ENCODE measurements at regions not wholly inside any gene's neighbourhood (a gene's known extent, or its start where the extent isn't known, plus 50 kb on each side); places are given as distances from the start of the nearest gene placed in this dataset.

GRCh38 chr9:12178634-12179033, 514.6 kb upstream of the TYRP1 start:
- Histone ChIP-seq H3K9me2 (ENCODE audit: insufficient read depth, low read length) (no peaks in the 10 kb centered on the region), H3K4me2 (ENCODE audit: low read length) (no peak overlapping the region), H3K4me1 (ENCODE audit: insufficient read depth, low read length, poor library complexity, severe bottlenecking) (no peaks in the 10 kb centered on the region), H3K36me3 (ENCODE audit: insufficient read depth, low read length) (no peaks in the 10 kb centered on the region), H3K27ac (ENCODE audit: low read depth, low read length, poor library complexity, severe bottlenecking) (no peak overlapping the region), H2AFZ (ENCODE audit: low read length) (no peak overlapping the region), H3K4me3 (ENCODE audit: low read depth, low read length, poor library complexity, severe bottlenecking) (no peak overlapping the region), H3K9me3 (ENCODE audit: low read length) (no peaks in the 10 kb centered on the region), H3K79me2 (ENCODE audit: insufficient read depth, low read depth, low read length) (no peaks in the 10 kb centered on the region), H4K20me1 (ENCODE audit: insufficient read depth, low read length) (no peaks in the 10 kb centered on the region)
- BruUV-seq (replicated peaks): no TSS peak
- no peak for TF ChIP-seq EZH2phosphoT487 (IDR thresholded peaks at IDR 0.05; ENCODE audit: borderline replicate concordance, low read depth, low read length)
- no peak for DNase-seq (ENCODE audit: low spot score)
- POLR2A ChIA-PET: no interaction called here
- intact Hi-C loops (cut with micrococcal nuclease; ENCODE audit: unreplicated experiment): loop anchor here (5.0 kb wide), 1 partner anchor 49 kb away; no protein-coding TSS in a partner anchor
- CTCF ChIA-PET (ENCODE audit: unreplicated experiment): no interaction called here

GRCh38 chr9:12182806-12183205, 510.4 kb upstream of the TYRP1 start:
- H4K20me1 ChIP-seq (ENCODE audit: insufficient read depth, low read length): no peaks in the 10 kb centered on the region
- H3K4me3 ChIP-seq (ENCODE audit: low read depth, low read length, poor library complexity, severe bottlenecking): no peak overlapping the region
- CTCF ChIA-PET (ENCODE audit: unreplicated experiment): no interaction called here
- no peaks in the 10 kb centered on the region for H3K9me2 ChIP-seq (ENCODE audit: insufficient read depth, low read length)
- POLR2A ChIA-PET: no interaction called here
- H3K36me3 ChIP-seq (ENCODE audit: insufficient read depth, low read length): no peaks in the 10 kb centered on the region
- no peaks in the 10 kb centered on the region for H3K79me2 ChIP-seq (ENCODE audit: insufficient read depth, low read depth, low read length)
- no peak for DNase-seq (ENCODE audit: low spot score)
- no peaks in the 10 kb centered on the region for H3K9me3 ChIP-seq (ENCODE audit: low read length)
- BruUV-seq (replicated peaks): no TSS peak
- no peak overlapping the region for H3K4me2 ChIP-seq (ENCODE audit: low read length)
- TF ChIP-seq, protein P1, sequence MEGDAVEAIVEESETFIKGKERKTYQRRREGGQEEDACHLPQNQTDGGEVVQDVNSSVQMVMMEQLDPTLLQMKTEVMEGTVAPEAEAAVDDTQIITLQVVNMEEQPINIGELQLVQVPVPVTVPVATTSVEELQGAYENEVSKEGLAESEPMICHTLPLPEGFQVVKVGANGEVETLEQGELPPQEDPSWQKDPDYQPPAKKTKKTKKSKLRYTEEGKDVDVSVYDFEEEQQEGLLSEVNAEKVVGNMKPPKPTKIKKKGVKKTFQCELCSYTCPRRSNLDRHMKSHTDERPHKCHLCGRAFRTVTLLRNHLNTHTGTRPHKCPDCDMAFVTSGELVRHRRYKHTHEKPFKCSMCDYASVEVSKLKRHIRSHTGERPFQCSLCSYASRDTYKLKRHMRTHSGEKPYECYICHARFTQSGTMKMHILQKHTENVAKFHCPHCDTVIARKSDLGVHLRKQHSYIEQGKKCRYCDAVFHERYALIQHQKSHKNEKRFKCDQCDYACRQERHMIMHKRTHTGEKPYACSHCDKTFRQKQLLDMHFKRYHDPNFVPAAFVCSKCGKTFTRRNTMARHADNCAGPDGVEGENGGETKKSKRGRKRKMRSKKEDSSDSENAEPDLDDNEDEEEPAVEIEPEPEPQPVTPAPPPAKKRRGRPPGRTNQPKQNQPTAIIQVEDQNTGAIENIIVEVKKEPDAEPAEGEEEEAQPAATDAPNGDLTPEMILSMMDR (conservative IDR thresholded peaks at IDR 0.05; ENCODE audit: low read length): no peak
- no peak for TF ChIP-seq EZH2phosphoT487 (IDR thresholded peaks at IDR 0.05; ENCODE audit: borderline replicate concordance, low read depth, low read length)
- intact Hi-C loops (cut with micrococcal nuclease; ENCODE audit: unreplicated experiment): no loop called here
- H3K27ac ChIP-seq (ENCODE audit: low read depth, low read length, poor library complexity, severe bottlenecking): no peak overlapping the region
- H2AFZ ChIP-seq (ENCODE audit: low read length): no peak overlapping the region
- H3K4me1 ChIP-seq (ENCODE audit: insufficient read depth, low read length, poor library complexity, severe bottlenecking): no peaks in the 10 kb centered on the region

DNA sequence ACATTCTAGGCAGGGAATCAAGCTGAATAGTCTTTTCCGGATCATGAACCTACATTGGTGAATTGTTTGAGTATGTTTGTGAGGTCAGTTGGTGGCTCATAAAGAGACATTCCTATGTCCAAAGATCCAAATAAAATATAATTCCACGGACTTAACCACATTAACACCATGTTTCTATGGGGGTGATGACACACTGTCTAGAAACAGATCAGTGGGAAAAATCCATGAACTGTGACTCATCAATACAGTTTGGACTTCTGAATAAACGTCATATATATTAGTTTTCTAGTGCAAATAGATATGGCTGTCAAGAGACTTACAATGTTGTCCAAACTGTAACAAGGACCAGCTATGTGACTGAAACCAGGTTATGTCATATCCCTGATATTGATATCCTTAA, 509.9 kb upstream of the TYRP1 start:
- no peak overlapping the region for H3K27ac ChIP-seq (ENCODE audit: low read depth, low read length, poor library complexity, severe bottlenecking)
- no TSS peak for BruUV-seq (replicated peaks)

More for the DNA sequence above, 509.9 kb upstream of the TYRP1 start:
- no peak for DNase-seq (ENCODE audit: low spot score)
- no peaks in the 10 kb centered on the region for H3K36me3 ChIP-seq (ENCODE audit: insufficient read depth, low read length)
- H3K9me2 ChIP-seq (ENCODE audit: insufficient read depth, low read length): no peaks in the 10 kb centered on the region
- H3K4me2 ChIP-seq (ENCODE audit: low read length): no peak overlapping the region
- H3K9me3 ChIP-seq (ENCODE audit: low read length): no peaks in the 10 kb centered on the region
- ChIA-PET POLR2A (no interaction called here), CTCF (ENCODE audit: unreplicated experiment) (no interaction called here)
- TF ChIP-seq, protein P1 (conservative IDR thresholded peaks at IDR 0.05; ENCODE audit: low read length): no peak
- TF ChIP-seq EZH2phosphoT487 (IDR thresholded peaks at IDR 0.05; ENCODE audit: borderline replicate concordance, low read depth, low read length): no peak
- H3K4me1 ChIP-seq (ENCODE audit: insufficient read depth, low read length, poor library complexity, severe bottlenecking): no peaks in the 10 kb centered on the region
- H4K20me1 ChIP-seq (ENCODE audit: insufficient read depth, low read length): no peaks in the 10 kb centered on the region
- intact Hi-C loops (cut with micrococcal nuclease; ENCODE audit: unreplicated experiment): no loop called here
- H2AFZ ChIP-seq (ENCODE audit: low read length): no peak overlapping the region
- H3K79me2 ChIP-seq (ENCODE audit: insufficient read depth, low read depth, low read length): no peaks in the 10 kb centered on the region
- H3K4me3 ChIP-seq (ENCODE audit: low read depth, low read length, poor library complexity, severe bottlenecking): no peak overlapping the region

Data from OCI-LY7 (cell line).